GM21515 (cell line): ENCODE measurements at regions not wholly inside any gene's neighbourhood (a gene's known extent, or its start where the extent isn't known, plus 50 kb on each side); places are given as distances from the start of the nearest gene placed in this dataset.
"Not testable (repeated sequence)": the region's sequence is repeated elsewhere in the genome, so short reads cannot be mapped to it uniquely, and the experiment has no call there.

ENCODE experiments used
- ATAC-seq: cut with Tn5 transposase; IDR thresholded peaks from one replicate; pipeline ENCODE4 v1.9.1; 2021; ENCODE audit not compliant: unreplicated experiment

DNA sequence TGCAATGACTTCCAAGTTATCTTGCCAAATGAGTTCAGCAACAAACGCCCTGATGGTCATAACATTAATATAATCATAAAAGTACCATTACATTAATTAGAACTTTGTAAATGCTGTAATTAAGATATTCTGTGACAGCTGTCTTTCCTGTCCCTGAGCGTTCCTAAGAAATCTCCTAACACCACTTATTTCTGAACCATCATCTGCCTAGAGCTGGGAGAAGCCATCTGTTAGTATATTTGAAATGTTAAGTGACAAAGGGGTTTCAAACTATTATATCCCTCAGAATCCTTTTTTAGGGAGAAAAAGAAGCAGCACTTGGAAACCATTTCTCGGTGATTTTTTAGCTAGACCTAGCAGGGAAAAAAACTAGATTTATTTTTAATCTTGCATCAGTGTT is 657.5 kb downstream of the FAM181B start:
- no peak for ATAC-seq

DNA sequence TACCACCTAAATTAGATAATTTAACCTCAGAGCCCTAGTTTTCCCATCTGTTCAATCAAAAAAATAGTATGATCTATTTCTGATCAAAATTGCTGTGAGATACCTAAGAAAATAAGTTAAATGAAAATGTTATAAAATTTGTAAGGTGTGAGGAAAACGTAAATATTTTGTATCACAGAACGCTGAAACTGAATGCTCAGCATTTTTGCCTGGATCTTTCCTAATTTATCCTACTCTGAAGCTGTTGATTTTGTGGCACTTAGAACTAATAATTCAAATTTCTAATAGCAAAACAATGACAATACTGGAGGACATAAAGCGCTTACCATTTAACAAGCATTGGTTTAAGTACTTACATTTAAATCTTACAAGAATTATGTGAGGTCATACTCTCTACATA is 674.2 kb downstream of the FAM181B start:
- ATAC-seq: no peak

DNA sequence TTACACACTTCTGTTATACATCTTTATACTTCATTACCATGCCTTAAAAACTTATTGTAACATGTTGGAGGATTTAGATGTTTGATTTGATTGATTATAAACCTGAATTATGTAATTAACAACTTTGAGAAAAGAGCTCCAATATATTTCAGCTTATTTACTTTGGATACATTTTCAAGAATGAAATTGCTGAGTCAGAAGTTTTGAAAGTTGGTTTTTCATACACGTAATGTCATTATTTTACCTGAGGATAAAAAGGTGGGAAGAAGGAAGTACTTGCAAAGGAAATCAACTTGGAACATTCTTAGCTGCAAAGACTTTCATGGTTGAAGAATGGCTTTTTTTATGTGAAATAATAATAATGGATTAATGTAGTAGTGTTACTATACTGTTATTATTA is 677.2 kb downstream of the FAM181B start:
- no peak for ATAC-seq

DNA sequence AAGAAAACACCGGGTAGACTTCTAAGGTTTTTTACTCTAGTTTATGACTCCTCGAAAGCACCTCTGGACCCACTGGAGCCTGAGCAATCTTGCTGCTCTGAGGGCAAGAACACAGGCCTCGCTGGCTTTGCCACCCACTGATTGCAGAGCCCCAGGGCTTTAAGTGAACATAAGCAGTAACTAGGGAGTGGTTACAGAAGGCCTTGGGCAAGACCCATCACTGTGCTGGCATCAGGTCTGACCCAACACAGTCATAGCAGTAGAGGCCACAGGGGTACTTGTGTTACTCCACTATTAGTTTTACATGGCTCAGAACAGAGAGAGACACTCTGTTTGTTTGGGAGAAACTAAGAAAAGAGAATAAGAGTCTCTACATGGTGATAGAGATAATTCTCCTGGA is 684.5 kb downstream of the FAM181B start:
- no peak for ATAC-seq

DNA sequence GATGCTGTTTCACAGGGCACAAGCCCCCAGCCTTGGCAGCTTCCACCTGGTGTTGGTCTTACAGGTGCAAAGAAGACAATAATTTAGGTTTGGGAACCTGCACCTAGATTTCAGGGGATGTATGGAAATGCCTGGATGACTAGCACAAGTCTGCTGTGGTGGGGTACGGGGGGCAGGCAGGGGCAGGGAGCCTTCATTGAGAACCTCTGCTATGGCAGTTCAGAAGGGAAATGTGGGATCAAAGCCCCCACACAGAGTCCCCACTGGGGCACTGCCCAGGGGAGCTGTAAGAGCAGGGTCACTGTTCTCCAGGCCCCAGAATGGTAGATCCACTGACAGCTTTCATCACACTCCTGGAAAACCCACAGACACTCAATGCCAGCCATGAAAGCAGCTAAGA is 686.5 kb downstream of the FAM181B start:
- no peak for ATAC-seq

DNA sequence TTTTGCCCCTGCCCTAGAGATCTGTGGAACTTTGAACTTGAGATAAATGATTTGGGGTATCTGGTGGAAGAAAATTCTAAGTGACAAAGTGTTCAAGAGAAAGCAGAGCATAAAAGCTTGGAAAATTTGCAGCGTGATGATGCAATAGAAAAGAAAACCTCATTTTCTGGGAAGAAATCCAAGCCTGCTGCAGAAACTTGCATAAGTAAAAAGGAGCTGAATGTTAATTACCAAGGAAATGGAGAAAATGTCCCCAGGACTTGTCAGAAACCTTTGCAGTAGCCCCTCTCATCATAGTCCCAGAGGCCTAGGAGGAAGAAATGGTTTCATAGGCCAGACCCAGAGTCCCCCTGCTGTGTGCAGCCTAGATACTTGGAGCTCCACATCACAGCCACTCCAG is 686.9 kb downstream of the FAM181B start:
- ATAC-seq: no peak

DNA sequence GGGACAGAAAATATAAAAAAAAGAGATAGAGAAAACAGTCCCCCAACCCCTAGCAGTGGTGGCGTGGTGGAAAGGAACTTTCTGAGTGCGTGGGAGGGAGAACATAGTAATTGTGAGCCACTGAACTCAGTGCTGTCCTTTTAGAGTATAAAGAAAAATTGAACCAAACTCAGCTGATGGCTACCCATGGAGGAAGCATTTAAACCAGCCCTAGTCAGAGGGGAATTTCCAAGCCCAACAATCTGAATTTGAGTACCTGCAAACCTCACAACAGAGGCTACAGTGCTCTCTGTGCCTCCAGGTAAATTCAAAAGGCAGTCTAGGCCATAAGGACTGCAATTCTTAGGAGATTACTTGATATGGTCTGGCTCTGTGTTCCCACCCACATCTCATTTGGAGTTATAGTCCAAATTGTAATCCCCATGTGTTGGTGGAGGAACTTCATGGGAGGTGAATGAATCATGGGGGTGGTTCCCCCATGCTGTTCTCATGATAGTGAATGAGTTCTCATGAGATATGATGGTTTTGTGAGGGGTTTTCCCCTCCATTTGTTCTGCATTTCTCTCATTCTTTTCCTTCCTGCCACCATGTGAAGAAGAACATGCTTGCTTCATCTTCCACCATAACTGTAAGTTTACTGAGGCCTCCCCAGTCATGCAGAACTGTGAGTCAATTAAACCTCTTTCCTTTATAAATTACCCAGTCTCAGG is 687.8 kb downstream of the FAM181B start:
- ATAC-seq: no peak

DNA sequence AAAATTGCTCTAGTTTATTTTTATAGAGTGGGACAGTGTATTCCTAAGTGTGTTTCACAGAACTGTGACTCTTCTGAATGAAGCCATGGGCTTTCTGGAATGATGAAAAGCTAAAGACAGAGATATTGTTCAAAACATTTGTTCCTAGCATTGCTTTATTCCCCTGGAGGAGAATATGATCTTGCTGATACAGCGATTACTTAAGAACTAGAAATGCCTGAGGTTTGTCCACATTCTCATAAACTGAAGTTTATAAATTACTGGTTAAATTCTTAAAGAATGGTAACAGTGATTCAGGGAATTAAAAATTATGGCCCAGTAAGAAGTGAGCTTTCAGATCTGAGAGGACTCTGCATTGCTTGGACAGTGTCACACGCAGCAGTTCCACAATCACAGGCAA is 690.3 kb downstream of the FAM181B start:
- ATAC-seq: no peak

DNA sequence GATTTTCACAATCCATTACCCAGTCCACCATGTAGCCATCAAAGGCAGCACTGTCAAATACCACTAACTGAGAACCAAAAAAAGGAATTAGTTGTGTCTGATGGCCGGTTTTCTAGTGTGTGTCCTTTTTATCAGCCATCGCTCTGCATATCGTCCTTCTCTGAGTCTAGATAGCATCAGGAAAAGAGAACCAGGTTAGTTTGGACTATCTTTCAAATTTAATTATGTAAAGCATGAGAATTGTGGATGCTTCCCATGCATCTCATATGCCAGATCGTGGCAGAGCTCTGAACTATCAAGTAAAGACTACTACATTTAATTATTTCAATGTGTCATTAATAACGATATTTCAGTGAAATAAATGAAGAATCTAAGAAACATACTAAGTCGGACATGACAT is 691.9 kb downstream of the FAM181B start:
- ATAC-seq: no peak

DNA sequence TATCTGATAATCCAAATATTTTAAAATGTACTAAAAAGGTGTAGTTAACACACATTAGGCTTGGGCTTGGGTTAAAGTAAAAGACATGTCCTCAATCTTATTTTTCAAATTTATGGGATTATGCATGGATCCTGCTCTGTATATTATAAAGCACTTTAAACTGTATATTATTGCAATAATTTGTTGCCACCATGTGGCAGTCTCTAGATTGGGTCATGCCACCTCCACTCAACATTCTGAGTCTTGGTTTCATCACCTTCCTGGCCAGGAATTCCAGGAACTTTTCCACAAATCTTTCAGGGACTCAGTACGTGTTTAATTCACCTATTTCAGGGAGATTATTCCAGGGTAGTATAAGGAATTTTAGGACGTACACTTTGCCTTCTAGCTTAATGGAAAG is 695.5 kb downstream of the FAM181B start:
- ATAC-seq: no peak

DNA sequence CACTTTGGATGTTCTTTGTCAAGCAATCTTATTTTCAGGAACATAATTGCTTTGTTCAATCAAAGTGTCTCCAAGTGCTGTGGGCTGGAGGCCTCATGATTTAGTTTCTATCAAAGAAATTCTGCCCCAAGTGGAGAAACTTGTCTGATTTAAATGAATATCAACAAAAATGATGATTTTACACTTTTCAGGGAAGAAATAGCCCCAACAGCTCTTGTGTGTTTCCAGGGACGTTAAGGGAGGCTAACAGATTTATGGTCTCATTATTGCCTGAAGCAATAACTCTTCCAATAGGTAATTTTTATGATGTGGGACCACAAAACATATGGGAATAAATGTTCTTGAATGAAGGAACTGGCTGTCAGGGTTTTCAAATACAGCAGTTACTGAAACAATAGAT is 699.1 kb downstream of the FAM181B start:
- ATAC-seq: no peak

DNA sequence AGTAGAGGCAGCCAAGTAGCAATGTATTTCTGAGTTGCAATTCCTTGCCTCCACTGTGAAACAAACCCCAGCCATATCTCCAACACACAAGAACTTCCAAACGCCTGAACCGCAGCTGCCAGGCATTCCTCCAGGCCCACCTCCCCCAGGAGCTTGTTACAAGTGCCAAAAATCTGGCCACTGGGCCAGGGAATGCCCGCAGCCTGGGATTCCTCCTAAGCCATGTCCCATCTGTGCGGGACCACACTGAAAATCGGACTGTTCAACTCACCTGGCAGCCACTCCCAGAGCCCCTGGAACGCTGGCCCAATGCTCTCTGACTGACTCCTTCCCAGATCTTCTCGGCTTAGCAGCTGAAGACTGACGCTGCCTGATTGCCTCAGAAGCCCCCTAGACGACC is 706.3 kb downstream of the FAM181B start:
- ATAC-seq: not testable (repeated sequence)

DNA sequence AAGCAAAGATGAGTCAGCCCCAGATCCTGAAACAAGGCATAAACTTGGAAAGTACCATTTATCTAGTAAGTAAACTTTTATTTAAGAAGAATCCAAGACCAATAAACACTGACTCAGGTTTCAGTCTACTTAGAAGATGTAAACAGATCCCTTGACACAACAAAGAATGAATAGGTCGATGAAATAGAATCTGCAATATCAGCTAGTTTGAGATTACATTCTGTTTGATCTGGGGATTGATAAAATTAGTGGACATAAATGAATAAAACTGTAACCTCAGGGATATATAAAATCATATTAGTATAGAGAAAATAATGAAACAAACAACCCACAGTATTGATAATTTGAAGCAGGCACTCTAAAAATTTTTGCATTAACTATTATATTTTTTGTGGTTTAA is 708.9 kb downstream of the FAM181B start:
- ATAC-seq: no peak

DNA sequence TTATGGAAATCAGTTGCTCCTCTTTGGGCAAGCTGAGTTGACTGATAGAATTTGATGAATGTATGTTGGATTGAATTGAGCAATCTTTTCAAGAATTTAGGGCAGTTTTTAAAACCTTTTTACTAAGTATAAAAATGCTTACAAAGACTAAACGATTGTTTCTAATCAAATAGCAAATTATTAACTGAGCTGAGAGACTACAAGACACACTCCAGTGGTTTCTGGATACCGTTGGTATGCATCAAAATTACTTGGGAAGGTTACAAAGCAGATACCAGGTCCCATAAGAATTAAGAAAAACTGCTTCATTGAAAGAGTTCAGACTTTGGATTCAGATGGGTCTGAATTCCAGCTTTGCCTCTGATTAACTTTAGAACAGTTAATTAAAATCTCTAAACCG is 721.4 kb downstream of the FAM181B start:
- ATAC-seq: no peak

DNA sequence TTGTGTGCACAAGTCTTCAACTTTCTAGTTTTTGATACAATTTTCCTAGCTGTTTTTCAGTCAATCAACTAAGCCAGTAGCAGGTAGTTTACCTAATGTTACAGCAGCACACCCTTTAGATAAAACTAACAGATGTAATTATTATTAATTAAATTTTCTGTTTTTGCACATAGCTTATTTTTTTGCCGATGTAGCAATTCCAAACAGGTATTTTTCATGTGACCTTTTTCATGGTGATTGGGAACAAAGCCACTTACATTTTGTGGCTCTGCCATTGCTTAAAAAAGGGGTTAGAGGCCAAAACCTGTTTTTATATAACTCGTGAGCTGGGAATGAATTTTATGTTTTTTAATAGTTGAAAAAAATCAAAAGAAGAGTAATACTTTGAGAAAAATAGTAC is 724.5 kb downstream of the FAM181B start:
- no peak for ATAC-seq

DNA sequence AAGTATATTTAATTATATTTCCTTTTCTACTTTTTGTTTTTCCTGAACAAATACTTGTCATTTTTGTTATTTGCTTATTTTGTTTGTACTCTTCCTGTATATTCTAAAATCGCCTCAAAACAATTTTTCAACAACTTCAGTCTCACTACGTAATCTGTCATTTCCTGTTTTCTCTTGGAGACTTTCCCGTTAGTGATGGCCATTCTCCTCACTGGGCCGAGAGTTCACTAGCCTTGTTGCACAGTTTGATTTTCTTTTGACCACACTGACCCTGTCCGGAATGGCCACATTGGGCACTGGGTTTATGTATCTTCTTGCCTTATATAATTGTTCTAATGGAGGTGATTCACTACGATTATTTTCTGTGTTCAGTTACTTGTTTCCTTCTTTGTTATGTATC is 726.1 kb downstream of the FAM181B start:
- no peak for ATAC-seq

DNA sequence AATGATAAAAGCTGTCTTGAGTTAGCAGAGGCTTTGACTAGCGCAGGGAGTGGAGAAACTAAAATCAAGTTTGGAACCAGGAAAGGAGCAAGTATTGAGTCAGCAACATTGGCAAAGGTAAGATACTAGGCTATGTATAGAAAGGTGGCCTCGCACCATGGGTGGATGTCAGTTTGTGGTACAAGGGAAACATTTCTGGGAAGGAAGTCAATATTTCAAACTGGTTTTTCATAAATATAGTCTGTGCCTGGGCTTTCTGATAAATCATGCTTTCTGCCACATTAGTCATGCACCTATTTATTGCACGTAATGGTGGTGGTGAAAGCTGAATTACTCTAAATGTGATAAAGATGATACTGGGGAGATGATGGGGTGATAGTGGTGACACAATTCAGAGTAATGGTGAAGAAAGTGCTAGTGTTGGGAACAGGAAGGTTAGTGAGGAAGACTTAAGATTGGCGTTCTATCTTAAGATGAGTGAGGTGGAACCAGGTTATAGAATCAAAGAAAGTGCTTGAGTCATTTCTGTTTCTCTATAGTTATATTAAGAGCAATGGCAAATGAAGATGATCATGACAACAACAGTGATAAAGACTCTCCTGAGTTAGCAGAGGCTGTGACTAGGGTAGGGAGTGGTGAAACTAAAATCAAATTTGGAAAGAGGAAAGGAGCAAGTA is 729.0 kb downstream of the FAM181B start:
- no peak for ATAC-seq

DNA sequence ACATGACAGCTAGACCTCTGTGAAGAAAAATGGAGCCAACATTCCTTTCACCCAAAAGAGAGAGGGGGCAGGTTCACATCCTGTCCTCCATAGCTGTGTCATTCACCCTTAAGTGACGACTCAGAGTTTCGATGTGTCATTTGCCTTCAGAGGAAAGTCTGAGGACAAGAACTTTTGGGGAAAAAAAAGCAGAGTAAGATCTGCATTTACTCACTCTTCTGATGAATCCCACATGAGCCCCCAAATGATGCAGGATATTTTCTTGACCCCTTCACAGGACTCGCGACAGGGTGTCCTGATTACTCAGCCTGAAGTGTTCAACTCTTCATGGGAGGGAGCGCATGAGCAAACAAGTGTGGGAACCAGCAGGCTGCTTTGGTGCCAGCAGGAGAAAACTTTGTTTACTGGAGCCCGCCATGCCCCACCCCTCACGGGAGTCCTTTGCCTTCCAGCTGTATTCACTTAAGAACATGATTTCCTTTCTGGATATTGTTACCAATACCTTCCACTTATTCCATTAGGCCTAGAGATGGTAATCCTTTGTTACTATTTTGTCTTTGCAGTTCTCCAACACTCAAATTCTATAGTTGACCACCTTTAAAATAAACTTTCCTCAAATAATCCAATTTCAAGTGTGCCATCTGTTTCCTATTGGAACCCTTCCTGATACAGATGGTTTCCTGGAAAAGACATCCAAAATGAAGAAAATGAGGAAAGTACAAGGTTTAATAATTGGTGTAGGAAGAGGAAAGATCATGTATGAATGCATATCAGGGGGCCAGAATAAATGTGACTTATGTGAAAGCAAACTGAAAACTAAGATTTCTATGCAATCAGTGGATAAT is 729.8 kb downstream of the FAM181B start:
- no peak for ATAC-seq

DNA sequence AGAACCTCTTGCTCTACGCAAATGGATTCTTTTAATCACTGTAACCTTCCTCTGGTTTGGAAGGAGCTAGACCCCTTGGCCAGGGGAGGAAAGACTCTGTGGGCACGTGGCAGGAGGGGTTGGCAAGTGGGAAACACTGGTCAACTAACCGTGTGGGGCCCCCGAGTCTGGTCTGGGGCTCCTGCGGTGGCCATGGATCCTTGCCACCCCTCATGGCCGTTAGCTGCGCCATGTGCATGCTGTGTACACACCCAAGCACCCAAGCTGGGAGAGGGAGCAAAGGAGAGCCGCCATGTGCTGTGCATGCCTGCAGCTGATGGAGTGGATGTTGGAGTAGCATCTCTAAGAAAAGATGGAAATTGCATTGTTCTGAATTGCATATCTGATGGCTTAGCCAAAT is 730.6 kb downstream of the FAM181B start:
- no peak for ATAC-seq

DNA sequence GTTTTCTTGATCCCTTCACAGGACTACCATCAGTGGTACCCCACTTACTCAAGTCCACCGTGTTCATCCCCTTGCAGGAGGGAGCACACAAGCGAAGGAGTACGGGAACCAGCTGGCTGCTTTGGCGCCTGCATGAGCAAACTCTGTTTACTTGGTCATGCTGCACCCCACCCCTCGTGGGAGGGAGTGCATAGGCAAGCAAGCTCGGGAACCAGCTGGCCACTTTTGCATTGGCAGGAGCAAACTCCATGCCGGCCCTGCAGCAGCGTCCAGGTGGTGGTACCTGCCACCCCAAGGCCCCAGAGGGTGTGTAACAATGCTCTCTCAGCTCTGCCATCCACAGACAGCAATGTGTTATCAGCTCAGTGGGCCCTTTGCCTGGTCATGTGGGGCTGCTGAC is 737.8 kb downstream of the FAM181B start:
- no peak for ATAC-seq

DNA sequence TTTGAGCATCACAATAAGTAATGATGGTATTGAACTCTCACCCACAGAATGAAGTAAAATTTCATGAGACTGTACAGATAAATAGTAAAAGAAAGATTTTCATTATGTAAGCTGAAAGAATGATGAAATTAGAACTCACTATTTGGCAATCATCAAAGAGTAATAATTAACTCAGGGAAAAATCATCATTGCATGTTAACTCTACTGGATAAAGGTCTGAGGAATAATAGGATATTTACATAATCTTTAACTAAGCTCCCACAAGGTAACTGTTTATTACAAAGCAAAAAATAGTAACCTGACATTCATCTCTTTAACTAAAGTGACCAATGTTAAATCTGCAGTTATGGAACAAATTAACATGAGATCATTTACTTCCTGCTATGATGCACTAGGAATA is 739.9 kb downstream of the FAM181B start:
- ATAC-seq: no peak
